RKO (cell line): ENCODE measurements at regions not wholly inside any gene's neighbourhood (a gene's known extent, or its start where the extent isn't known, plus 50 kb on each side); places are given as distances from the start of the nearest gene placed in this dataset.
A peak's percentile ranks its signal among the peaks of the same experiment; 100 is the strongest.

Source experiments
- DNase-seq: peaks from one replicate; pipeline ENCODE4 v3.0.0-alpha.2; 2016; ENCODE audit warnings: low spot score

- DNase-seq = no peak
Observed at GRCh38 chr1:147811273-147811672, 50.9 kb upstream of the GJA5 start.

GRCh38 chr1:147811751-147812150 lies 51.3 kb upstream of the GJA5 start:
- DNase-seq = no peak

- DNase-seq = no peak
Observed at GRCh38 chr1:147812799-147813198, 52.4 kb upstream of the GJA5 start.

- no peak for DNase-seq
Observed at GRCh38 chr1:147815503-147815902, 55.1 kb upstream of the GJA5 start.

GRCh38 chr1:147820761-147821297 lies 60.4 kb upstream of the GJA5 start:
- no peak for DNase-seq

- no peak for DNase-seq
Observed at GRCh38 chr1:147821883-147822282, 61.5 kb upstream of the GJA5 start.

GRCh38 chr1:147822292-147822691 lies 61.9 kb upstream of the GJA5 start:
- DNase-seq = no peak

GRCh38 chr1:147824001-147824400 lies 63.6 kb upstream of the GJA5 start:
- no peak for DNase-seq

- no peak for DNase-seq
Observed at GRCh38 chr1:147824798-147825197, 64.4 kb upstream of the GJA5 start.

- no peak for DNase-seq
Observed at GRCh38 chr1:147825586-147825985, 65.2 kb upstream of the GJA5 start.

GRCh38 chr1:147826259-147826658 lies 65.9 kb upstream of the GJA5 start:
- no peak for DNase-seq

- no peak for DNase-seq
Observed at GRCh38 chr1:147833231-147833860, 69.2 kb upstream of the GJA8 start.

- no peak for DNase-seq
Observed at GRCh38 chr1:147834181-147834580, 68.4 kb upstream of the GJA8 start.

GRCh38 chr1:147834810-147835209 lies 67.8 kb upstream of the GJA8 start:
- no peak for DNase-seq

GRCh38 chr1:147837129-147837963 lies 65.2 kb upstream of the GJA8 start:
- no peak for DNase-seq

GRCh38 chr1:147837964-147838292 lies 64.7 kb upstream of the GJA8 start:
- no peak for DNase-seq

GRCh38 chr1:147840909-147841308 lies 61.7 kb upstream of the GJA8 start:
- DNase-seq = no peak

GRCh38 chr1:147842578-147842977 lies 60.0 kb upstream of the GJA8 start:
- DNase-seq = no peak

- DNase-seq = no peak
Observed at GRCh38 chr1:147843486-147843885, 59.1 kb upstream of the GJA8 start.

- no peak for DNase-seq
Observed at GRCh38 chr1:147847831-147848230, 54.8 kb upstream of the GJA8 start.

GRCh38 chr1:147849098-147849895 lies 53.3 kb upstream of the GJA8 start:
- DNase-seq = peak; percentile 20

GRCh38 chr1:147850737-147851136 lies 51.9 kb upstream of the GJA8 start:
- DNase-seq = no peak

- peak; percentile 27 for DNase-seq
Observed at GRCh38 chr1:147851149-147851548, 51.4 kb upstream of the GJA8 start.
